ENCODE measurements at regions not wholly inside any gene's neighbourhood (a gene's known extent, or its start where the extent isn't known, plus 50 kb on each side); places are given as distances from the start of the nearest gene placed in this dataset.

DNA sequence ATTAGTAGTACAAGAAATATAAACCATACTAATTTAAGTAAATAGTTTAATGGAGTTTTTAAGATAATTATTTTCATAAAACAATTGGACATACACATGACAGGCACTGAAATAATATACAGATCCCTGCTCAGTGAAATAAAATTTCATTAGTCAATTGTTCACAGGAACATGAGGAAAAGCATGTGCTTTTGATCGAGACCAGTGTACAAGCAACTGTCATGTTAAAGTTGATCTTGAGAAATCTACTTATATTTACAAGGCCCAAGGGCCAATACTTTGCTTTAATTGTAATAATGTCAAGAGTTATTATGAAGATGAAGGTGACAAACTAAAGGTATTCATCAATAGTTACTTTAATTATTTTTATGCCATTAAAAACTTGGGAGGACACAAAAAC is 792.7 kb upstream of the LUZP2 start:
- intact Hi-C loops (cut with DNase I) = no loop called here

DNA sequence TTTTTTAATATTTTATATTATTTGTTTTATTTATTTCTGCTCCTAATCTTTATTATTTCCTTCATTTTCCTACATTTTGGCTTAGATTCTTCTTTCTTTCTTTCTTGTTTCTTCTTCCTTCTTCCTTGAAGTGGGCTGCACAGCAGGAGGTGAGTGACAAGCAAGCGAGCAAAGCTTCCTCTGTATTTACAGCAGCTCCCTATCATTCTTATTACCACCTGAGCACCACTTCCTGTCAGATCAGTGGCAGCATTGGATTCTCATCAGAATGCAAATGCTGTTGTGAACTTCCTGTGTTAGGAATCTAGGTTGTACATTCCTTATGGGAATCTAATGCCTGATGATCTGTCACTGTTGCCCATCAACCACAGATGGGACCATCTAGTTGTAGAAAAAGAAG is 784.9 kb upstream of the LUZP2 start:
- intact Hi-C loops (cut with DNase I) = no loop called here
- DNase-seq = no peak

More for the DNA sequence above, 792.7 kb upstream of the LUZP2 start:
- DNase-seq = no peak

DNA sequence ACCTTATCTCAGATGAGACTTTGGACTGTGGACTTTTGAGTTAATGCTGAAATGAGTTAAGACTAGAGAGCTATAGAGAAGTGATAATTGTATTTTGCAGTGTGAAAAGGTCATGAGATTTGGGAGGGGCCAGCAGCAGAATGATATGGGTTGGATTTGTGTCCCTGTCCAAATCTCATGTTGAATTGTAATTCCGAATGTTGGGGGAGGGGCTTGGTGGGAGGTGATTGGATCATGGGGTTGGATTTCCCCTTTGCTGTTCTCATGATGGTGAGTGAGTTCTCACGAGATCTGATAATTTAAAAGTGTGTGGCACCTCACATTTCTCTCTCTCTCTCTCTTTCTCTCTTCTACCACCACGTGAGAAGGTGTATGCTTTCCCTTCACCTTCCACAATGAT is 777.8 kb upstream of the LUZP2 start:
- DNase-seq = no peak
- intact Hi-C loops (cut with DNase I) = no loop called here

DNA sequence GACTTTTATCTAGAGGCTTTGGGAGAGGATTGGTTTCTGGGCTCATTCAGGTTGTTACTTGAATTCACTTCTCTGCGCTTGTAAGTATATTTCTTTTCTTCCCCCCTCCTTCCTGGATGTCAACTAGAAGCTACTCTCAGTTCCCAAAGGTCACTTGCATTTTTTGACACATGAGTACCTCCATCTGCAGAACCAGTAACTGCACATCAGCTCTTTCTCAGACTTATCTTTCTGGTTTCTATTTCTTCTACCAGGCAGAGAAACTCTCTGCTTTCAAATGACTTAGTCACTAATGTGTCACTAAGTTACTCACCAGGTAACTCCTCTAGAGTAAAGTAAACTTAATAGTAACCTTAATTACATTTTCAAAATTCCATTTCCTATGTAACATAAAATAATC is 773.0 kb upstream of the LUZP2 start:
- intact Hi-C loops (cut with DNase I) = no loop called here
- DNase-seq = no peak

DNA sequence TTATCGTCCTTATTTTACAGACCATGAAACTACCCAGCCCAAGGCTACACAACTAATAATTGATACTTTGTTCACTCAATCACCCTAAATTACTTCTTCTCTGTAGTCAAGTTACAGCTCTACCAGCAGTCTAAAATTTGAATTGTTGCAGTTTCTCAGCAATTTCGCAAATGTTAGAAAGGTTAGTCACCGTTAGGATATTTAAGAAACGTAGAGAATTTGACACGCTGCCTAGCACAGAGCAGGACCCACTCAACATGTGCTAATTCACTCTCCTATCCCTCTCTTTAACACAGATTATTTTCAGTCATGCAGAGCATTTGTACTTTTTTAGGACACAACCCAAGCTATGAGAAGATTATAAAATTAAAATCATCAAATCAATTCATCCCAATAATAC is 771.1 kb upstream of the LUZP2 start:
- intact Hi-C loops (cut with DNase I) = no loop called here
- no peak for DNase-seq

DNA sequence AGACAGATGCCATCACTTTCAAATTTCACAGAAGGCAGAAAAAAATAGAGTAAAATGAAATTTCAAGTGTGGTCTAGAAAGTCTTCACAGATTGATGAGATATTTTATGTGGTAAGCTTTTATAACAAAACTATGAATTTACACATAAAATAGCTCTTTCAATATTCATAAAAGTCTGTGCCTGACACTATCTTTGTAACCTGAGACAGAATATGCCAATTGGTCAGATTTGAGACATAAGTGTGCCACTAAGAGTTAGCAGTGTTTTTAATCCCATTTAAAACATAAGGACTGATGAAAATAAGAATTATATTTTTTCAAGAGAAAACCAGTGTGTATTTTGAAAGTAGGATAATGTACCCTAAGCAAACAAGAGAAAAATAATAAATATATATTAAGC is 769.5 kb upstream of the LUZP2 start:
- intact Hi-C loops (cut with DNase I) = no loop called here

DNA sequence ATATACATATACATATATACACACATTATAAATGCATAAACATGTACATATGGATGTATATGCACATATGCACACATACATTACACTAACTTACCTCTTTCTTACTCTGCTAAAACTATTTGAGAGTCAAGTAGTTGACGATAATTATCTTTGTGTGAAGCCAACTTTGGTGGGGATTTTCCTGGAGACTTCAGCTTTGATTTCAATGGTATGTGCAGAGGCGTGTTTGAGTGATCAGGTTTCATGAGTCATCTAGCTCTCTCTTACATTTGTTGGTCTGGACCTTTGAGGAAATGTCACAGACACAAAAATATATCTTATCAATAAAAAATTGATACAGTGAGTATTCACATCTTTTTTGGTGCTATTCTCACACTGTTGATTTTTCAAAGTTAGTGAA is 769.1 kb upstream of the LUZP2 start:
- intact Hi-C loops (cut with DNase I) = no loop called here
- DNase-seq = no peak

More for the DNA sequence above, 769.5 kb upstream of the LUZP2 start:
- DNase-seq = no peak

DNA sequence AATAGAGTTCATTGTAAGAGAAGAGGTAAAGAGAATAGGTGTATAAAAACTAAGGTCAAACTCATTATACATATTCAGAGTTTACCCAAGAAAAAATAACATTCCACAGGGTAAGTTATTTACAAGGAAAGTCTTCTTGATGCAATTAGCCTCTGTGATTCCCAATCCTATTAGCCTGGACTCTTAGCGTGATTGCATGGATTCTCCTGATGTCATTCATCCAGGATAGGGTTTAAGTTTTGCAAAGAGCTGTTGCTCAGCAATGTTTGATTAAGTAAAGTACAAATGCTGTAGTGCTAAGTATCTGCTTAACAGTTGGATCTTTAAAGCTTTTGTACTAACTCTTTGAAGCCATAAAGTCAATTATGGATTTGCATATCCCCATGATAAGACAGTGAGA is 767.8 kb upstream of the LUZP2 start:
- DNase-seq = no peak
- intact Hi-C loops (cut with DNase I) = no loop called here

DNA sequence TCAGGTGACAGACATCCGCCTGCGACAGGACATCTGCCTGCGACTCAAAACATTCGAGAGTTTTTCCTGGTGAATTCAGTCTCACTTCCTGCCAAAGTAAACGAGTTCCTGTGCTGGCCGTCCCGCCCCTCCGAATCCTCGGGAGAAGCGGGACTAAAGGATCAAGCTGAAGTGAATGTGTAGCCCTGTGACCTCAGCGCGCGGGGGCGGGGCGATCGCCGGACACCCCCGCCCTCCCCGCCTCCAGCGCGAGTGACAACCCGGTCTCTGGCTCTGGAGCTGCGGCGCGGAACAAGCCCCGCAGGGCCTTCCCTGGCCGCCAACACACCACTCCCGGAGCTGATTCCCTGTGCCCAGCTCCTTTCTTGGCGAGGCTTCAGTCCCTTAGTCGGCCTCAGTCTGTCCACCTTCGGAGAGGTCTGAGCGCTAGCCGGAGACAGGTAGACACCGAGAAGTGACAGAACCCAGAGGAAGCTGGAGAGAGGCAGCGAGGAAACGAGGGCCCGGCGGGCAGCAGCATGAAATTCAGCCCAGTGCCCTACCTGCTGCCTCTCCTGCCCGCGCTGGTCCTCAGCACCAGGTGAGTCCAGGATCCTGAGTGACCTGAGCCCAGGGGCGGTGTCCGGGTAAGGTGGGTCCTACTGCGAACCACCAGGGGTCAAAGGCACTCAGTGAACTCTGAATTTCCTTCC is 766.4 kb upstream of the LUZP2 start:
- intact Hi-C loops (cut with DNase I) = no loop called here
- peak in 2 of 10 donors; percentile 62 to 68 for DNase-seq

DNA sequence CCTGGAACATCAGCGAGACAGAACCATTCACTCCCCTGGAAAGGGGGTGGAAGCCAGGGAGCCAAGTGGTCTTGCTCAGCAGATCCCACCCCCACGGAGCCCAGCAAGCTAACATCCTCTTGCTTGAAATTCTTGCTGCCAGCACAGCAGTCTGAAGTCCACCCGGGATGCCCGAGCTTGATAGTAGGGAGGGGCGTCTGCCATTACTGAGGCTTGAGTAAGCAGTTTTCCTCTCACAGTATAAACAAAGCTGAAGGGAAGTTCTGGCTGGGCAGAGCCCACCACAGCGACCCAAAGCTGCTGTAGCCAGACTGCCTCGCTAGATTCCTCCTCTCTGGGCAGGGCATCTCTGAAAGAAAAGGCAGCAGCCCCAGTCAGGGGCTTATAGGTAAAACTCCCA is 764.8 kb upstream of the LUZP2 start:
- intact Hi-C loops (cut with DNase I) = no loop called here
- peak in 1 of 10 donors; percentile 42 for DNase-seq

DNA sequence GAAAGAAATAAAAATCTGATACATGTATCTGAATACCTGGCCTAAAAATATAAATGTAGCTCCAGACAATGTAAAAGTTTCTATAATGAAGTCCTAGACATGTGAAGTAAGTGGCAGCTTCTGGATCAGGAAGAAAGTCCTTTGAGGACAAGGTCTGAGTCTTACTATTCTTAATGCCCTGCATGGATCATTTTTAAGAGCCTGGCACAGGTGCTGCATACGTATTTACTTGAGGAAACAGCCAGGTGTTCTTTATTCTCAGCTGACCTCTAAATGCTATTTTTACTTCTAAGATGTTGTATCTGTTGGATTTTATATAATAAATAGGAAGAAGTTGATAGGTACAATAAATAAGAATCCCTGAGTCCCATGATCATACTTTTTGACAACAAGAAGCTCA is 750.0 kb upstream of the LUZP2 start:
- intact Hi-C loops (cut with DNase I) = no loop called here

DNA sequence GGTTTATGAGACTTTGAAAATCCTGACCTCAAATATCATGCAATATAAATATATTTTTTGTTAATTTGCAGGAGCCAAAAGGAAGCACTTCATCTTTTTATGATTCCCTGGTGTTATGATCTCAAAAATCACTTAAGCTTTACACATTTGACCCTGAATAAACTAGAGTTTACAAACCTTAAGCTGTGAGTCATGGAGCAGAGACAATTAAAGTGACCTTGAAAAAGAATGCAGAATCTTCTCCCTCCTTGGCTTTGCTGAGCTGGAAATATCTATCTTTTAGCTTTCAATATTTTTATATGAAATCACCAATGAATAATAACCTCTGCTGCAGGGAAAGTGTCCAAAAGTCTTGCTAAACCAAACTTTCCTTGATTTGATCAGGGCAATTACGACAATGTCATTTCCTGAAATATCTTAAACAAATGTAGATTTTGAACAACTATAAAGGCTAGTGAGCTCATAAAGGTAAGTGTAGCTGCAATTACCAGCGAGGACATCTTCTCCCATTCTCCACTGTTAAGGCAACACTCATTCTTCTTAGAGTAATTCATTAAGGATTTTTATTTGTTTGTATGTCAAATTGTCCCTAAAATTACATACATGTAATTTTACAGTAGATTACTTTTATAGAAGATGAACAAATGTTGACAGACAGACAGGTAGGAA is 747.0 kb upstream of the LUZP2 start:
- intact Hi-C loops (cut with DNase I) = no loop called here
- DNase-seq = no peak

More for the DNA sequence above, 750.0 kb upstream of the LUZP2 start:
- no peak for DNase-seq

DNA sequence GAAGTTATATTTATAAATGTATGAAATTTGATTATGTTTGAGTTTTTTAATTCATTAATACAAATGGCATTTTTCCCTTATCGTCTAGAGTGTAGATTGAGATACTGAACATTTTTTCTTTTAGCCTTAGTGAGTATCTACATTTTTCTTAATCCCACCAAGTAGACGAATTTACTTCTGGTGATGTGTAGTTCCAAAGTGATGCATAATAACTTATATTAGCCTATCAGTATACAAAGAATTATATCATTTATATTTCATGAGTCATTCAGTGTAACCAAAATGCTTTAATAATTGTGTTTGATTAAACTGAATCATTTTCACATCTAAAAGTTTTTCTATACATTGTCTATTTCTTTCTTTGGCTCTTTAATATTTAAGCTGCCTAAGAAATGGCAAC is 745.6 kb upstream of the LUZP2 start:
- no peak for DNase-seq
- intact Hi-C loops (cut with DNase I) = no loop called here

DNA sequence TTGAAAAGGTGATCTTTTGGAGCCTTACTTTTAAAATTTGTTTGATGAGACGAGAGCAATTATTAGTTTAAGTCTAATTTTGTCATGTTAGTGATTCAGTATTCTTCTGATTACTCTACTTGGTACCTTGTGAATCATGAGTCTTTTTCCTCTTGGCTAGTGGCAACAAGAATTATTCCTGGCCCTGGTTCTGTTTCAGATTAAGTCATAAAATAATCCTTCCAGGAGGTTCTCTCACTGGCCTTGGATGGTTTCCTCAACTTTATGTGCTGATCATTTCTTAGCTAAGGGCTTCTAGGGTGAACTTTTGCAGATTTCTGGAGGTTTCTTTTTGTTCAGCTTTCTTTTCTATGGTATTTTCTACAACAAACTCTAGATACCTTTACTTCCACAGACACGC is 741.8 kb upstream of the LUZP2 start:
- intact Hi-C loops (cut with DNase I) = no loop called here
- no peak for DNase-seq

DNA sequence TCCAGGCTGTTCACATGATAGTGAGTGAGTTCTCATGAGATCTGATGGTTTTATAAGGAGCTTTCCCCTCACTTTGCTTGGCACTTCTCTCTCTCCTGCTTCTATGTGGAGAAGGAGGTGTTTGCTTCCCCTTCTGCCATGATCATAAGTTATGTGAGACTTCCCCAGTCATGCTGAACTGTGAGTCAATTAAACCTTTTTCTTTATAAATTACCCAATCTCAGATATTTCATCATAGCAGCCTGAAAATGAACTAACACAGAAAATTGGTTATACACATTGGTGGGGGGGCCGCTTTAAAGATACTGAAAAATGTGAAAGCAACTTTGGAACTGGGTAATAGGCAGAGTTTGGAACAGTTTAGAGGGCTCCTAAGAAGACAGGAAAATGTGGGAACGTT is 741.1 kb upstream of the LUZP2 start:
- intact Hi-C loops (cut with DNase I) = no loop called here
- DNase-seq = no peak

DNA sequence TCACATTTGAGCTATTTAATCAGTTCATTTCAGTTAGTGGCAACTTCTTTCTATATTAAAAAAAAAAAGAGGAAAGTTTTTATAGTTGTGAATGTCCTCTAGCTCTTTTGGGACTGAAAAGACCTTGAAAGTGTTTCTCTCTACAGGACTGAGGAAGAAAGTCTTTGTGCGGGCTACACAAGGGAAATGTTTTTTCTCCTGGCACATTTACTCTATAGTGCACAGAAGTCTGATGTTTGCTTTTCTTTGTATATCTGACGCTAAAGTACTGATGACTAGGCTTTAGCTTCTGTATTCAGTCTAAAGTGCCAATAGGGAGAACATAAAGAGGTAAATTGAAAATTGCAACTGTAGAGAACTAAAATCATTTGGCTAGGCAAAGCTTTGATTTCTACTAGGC is 737.4 kb upstream of the LUZP2 start:
- DNase-seq = no peak
- intact Hi-C loops (cut with DNase I) = no loop called here

DNA sequence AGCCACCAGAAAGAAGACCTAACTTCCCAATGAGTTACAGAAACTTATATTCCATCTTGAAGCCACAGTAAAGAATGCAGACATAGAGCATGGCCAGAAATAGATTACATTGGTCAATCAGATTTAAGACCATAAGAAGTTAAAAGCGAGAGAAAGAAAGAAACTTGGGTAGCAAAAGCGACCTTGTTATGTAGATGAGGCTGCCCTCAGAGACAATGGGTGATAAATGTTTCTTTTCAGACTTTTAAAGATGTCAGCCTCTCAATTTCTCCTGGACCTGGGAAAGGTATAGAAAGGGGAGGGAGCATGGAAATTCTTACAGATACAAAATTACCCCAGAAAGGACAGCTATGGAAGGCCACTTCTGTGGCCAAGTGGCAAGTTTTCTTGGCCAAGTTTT is 732.6 kb upstream of the LUZP2 start:
- no peak for DNase-seq
- intact Hi-C loops (cut with DNase I) = no loop called here

DNA sequence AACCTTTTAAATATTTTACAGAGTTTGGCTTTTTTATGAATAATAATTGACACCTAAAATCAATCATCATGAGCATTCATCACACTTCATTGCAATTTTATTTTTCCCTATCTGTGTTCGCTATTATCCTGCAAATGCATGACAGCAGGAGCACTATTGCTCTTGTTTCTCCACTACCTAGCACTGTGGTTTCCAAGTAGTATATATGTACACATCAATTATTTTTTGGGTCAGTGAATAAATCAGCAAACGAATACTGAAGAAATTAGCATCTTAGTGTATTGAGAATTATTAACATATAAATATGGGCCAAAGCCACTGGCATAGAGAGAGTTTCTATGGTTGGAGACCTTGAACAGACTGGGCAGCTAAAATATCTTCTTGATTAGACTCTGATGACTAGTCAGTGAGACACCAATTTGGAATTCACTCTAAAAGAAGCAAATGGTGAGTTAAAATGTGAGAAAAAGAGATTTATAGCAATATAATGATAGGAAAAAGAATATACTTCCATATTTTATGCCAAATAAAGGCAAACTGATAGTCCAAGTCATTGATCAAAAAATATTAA is 731.1 kb upstream of the LUZP2 start:
- no peak for DNase-seq

DNA sequence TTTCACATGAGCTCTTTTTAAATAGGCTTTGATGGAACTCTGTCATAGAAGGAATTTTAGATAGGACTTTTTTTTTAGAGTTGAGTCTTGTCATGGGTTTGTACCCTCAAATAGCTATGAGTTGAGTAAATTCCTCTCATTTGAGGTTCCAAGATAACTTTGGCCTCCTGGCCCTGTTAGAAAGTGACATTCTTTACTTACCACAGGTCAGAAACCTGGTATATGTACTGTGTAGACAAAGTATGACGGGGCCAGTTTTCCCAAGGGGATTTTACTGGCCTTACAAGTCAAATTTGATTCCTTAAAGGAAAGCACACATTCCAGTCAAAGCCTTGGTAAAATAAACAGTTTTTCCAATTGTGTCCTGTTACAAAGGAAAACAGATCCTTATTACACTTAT is 729.3 kb upstream of the LUZP2 start:
- intact Hi-C loops (cut with DNase I) = no loop called here
- DNase-seq = no peak

More for the DNA sequence above, 731.1 kb upstream of the LUZP2 start:
- intact Hi-C loops (cut with DNase I) = no loop called here

DNA sequence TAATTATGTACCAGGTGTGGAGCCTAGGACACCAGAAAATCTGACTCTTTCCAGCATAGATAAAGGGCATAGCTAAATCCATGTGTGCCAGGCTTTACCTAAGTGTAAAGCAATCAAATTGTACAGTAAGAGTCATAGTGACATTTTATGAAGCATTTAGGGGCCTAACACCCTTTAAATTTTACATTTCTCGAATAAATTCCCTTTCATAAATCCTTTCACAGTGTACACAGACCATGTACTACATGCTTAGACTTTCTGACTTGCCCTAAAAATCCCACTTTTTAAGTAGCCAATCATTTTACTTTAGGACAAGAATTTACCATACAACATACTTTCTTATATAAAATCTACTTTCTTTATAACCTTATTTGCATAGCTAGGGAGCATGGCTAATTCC is 727.6 kb upstream of the LUZP2 start:
- intact Hi-C loops (cut with DNase I) = no loop called here
- DNase-seq = no peak

DNA sequence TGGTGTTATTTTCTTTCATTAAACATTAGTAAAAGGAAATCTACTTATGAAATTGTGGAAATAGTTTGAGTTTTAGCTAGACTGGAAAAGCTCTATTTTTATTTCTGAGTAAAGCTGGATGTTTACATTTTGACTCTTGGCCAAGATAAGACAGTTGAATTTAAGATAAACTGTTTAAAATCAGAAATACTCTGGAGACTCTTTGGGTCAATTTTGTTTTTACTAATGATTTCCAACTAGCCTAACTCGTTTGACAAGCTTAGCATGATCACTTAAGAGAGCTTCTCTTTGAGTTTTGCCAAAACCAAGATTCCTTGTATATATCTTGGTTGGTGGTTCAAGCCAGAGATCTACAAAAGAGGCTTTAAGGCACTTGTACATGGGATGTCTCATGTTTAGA is 724.8 kb upstream of the LUZP2 start:
- intact Hi-C loops (cut with DNase I) = no loop called here
- DNase-seq = no peak

DNA sequence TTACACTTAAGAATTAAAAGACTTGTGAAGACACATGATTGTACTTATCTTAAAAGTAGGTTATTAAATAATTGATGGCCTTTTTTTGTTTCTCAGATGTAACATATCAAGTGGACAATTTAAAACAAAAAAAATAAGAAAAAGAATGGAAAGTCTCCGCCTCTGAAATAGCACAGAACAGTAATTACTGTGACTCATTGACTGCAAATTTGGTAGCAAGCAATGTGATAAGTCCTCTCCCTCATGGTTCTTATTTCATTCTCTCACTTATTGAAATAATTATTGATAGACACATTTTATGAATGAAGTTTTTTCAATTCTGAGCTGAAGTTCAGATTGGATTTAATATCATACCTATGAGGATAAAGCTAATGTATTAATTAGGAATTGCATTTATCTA is 717.9 kb upstream of the LUZP2 start:
- intact Hi-C loops (cut with DNase I) = no loop called here
- DNase-seq = no peak

Measured in posterior cingulate gyrus (tissue), 11 donors.